Astrocyte (in vitro differentiated cells and primary cell): ENCODE measurements at regions not wholly inside any gene's neighbourhood (a gene's known extent, or its start where the extent isn't known, plus 50 kb on each side); places are given as distances from the start of the nearest gene placed in this dataset.

ENCODE experiments used
- EZH2 ChIP-seq: IDR thresholded peaks from 2 replicates; pipeline ENCODE4 v1.6.1; 2012; ENCODE audit warnings: mild to moderate bottlenecking, low read length, inconsistent platforms; ENCODE audit not compliant: insufficient read depth
- TF ChIP-seq, protein P1 (sequence below): IDR thresholded peaks from 2 replicates; pipeline ENCODE4 v1.5.1; 2011; ENCODE audit warnings: low read depth, mild to moderate bottlenecking, inconsistent platforms, low read length, moderate library complexity; ENCODE audit not compliant: insufficient read depth

DNA sequence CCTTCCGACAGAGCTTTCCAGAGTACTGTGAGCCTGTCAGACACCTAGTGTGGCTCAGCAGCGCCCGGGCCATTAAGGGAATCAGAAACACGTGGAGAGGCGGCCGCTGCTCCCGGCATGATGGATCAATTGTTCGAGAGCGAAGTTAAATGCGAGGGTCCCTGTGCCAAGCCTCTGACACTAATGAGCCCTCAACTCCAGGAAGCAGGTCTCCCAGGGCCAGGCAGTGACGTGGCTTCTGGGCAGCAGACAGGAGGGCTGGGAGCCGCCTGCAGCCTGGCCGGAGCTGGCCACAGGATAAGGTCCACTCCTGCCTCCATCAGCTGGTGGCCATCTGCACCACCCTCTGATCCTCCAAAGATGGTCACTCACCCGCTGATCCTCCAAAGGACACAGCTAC lies 67.5 kb upstream of the CLDN14 start:
- TF ChIP-seq, protein P1, sequence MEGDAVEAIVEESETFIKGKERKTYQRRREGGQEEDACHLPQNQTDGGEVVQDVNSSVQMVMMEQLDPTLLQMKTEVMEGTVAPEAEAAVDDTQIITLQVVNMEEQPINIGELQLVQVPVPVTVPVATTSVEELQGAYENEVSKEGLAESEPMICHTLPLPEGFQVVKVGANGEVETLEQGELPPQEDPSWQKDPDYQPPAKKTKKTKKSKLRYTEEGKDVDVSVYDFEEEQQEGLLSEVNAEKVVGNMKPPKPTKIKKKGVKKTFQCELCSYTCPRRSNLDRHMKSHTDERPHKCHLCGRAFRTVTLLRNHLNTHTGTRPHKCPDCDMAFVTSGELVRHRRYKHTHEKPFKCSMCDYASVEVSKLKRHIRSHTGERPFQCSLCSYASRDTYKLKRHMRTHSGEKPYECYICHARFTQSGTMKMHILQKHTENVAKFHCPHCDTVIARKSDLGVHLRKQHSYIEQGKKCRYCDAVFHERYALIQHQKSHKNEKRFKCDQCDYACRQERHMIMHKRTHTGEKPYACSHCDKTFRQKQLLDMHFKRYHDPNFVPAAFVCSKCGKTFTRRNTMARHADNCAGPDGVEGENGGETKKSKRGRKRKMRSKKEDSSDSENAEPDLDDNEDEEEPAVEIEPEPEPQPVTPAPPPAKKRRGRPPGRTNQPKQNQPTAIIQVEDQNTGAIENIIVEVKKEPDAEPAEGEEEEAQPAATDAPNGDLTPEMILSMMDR, result no peak
- TF ChIP-seq EZH2, result no peak
